A549 (cell line): ENCODE measurements at regions not wholly inside any gene's neighbourhood (a gene's known extent, or its start where the extent isn't known, plus 50 kb on each side); places are given as distances from the start of the nearest gene placed in this dataset.

ENCODE experiments used
- ATAC-seq, 2 experiments: fragments of 200-7000 bp in 1 of 2; fragments of >200 bp in 1 of 2; cut with Nextera tagmentation in 1 of 2; cut with Tn5 transposase in 1 of 2; 3 replicates each; pipeline versions ENCODE4 v1.8.0 to v1.9.1; 2018 to 2020; ENCODE audit warnings: mild to moderate bottlenecking in 1 of 2, moderate library complexity in 1 of 2
- CTCF ChIA-PET: fragments of 300-600 bp; sonication (Branson Sonifier 250); formaldehyde crosslinking; extraction: SDS; loops from one replicate; lab custom pipeline; 2021; ENCODE audit warnings: antibody characterized with exemption, inconsistent platforms; lab: Yijun Ruan, JAX
- POLR2A ChIA-PET: fragments of 350-600 bp; formaldehyde crosslinking; extraction: SDS; loops from one replicate; lab custom pipeline; 2021; ENCODE audit warnings: antibody characterized with exemption, inconsistent platforms; lab: Yijun Ruan, JAX
- DNase-seq, 2 experiments: peaks; one replicate each; pipeline versions ENCODE4 v3.0.0 to v3.0.0-alpha.2; 2011 to 2016; ENCODE audit warnings: low read depth in 1 of 2, low spot score in 1 of 2
- FAIRE-seq: peaks from 2 replicates; lab custom pipeline; 2011; peaks lifted over from hg19 to GRCh38; lab: Jason Lieb, UNC
- H3K27ac ChIP-seq, 2 experiments: fragments of >200 bp; sonication (Bioruptor Twin); formaldehyde crosslinking; 3 replicates each; pipeline ENCODE4 v1.5.1; 2016 to 2017
- H3K4me1 ChIP-seq: fragments of >200 bp; sonication (Bioruptor Twin); formaldehyde crosslinking; 3 replicates; pipeline ENCODE4 v1.6.1; 2016
- H3K4me2 ChIP-seq: fragments of >200 bp; sonication (Bioruptor Twin); formaldehyde crosslinking; 3 replicates; pipeline ENCODE4 v1.6.1; 2016
- H3K4me3 ChIP-seq: fragments of >200 bp; sonication (Bioruptor Twin); formaldehyde crosslinking; 3 replicates; pipeline ENCODE4 v1.5.1; 2016
- H3K9me3 ChIP-seq: fragments of >200 bp; sonication (Bioruptor Twin); formaldehyde crosslinking; 3 replicates; pipeline ENCODE4 v1.6.1; 2016
- ATOH8 ChIP-seq: fragments of 250-450 bp; sonication (Bioruptor Pico); IDR thresholded peaks from 2 replicates; pipeline ENCODE4 v1.5.0; 2020; ENCODE audit warnings: low read depth, mild to moderate bottlenecking, moderate library complexity
- BHLHE40 ChIP-seq: IDR thresholded peaks from 2 replicates; pipeline ENCODE4 v1.6.1; 2012; ENCODE audit warnings: low read depth, low read length, inconsistent platforms
- CBX2 ChIP-seq: fragments of 200-600 bp; sonication (generic); IDR thresholded peaks from 2 replicates; pipeline ENCODE4 v1.6.1; 2016; ENCODE audit warnings: low read depth, mild to moderate bottlenecking, borderline replicate concordance
- CBX8 ChIP-seq: fragments of 200-600 bp; sonication (generic); IDR thresholded peaks from 2 replicates; pipeline ENCODE4 v1.6.1; 2016
- CHD4 ChIP-seq: fragments of 200-600 bp; sonication (generic); IDR thresholded peaks from 2 replicates; pipeline ENCODE4 v1.6.1; 2016; ENCODE audit warnings: antibody characterized with exemption, mild to moderate bottlenecking, borderline replicate concordance
- E2F6 ChIP-seq: IDR thresholded peaks from 2 replicates; pipeline ENCODE4 v1.6.1; 2012; ENCODE audit warnings: low read depth, borderline replicate concordance
- EHF ChIP-seq: fragments of 250-450 bp; sonication (Bioruptor Pico); IDR thresholded peaks from 2 replicates; pipeline ENCODE4 v1.5.0; 2020; ENCODE audit warnings: mild to moderate bottlenecking
- EHMT2 ChIP-seq: fragments of 200-600 bp; sonication (generic); IDR thresholded peaks from 2 replicates; pipeline ENCODE4 v1.6.1; 2016; ENCODE audit warnings: antibody characterized with exemption, low read depth, mild to moderate bottlenecking, moderate library complexity
- FOXS1 ChIP-seq: fragments of 250-450 bp; sonication (Bioruptor Pico); IDR thresholded peaks from 2 replicates; pipeline ENCODE4 v1.5.0; 2020; ENCODE audit warnings: mild to moderate bottlenecking, moderate library complexity
- HDAC2 ChIP-seq: fragments of 200-600 bp; sonication (generic); IDR thresholded peaks from 2 replicates; pipeline ENCODE4 v1.6.1; 2016
- HOXB5 ChIP-seq: fragments of 250-450 bp; sonication (Bioruptor Pico); IDR thresholded peaks from 2 replicates; pipeline ENCODE4 v1.5.0; 2020; ENCODE audit warnings: mild to moderate bottlenecking, moderate library complexity
- JUN ChIP-seq, 2 experiments: fragments of >200 bp; sonication (Bioruptor Twin); formaldehyde crosslinking; IDR thresholded peaks; 2 replicates in 1 of 2; 3 replicates in 1 of 2; pipeline ENCODE4 v1.6.1; 2016 to 2017
- KDM1A ChIP-seq: fragments of 200-600 bp; sonication (generic); IDR thresholded peaks from 2 replicates; pipeline ENCODE4 v1.6.1; 2016; ENCODE audit warnings: low read depth, mild to moderate bottlenecking
- KDM5A ChIP-seq: fragments of 200-600 bp; sonication (generic); IDR thresholded peaks from 2 replicates; pipeline ENCODE4 v1.6.1; 2016; ENCODE audit warnings: antibody characterized with exemption, mild to moderate bottlenecking
- MAX ChIP-seq: IDR thresholded peaks from 2 replicates; pipeline ENCODE4 v1.6.1; 2012
- MAZ ChIP-seq: fragments of 150-350 bp; IDR thresholded peaks from 2 replicates; pipeline ENCODE4 v1.6.1; 2014; ENCODE audit warnings: antibody characterized with exemption, low read depth, low read length, borderline replicate concordance
- MYC ChIP-seq: IDR thresholded peaks from 2 replicates; pipeline ENCODE4 v1.6.1; 2012; ENCODE audit warnings: mild to moderate bottlenecking, inconsistent platforms, low read length, improper control_type of control experiment, borderline replicate concordance
- NPAS2 ChIP-seq: fragments of 250-450 bp; sonication (Bioruptor Pico); IDR thresholded peaks from 2 replicates; pipeline ENCODE4 v1.8.0; 2022; ENCODE audit warnings: mild to moderate bottlenecking, moderate library complexity, borderline replicate concordance
- POLR2A ChIP-seq: IDR thresholded peaks from 2 replicates; pipeline ENCODE4 v1.6.1; 2012; ENCODE audit warnings: mild to moderate bottlenecking, low read length
- RAD21 ChIP-seq, 2 experiments: fragments of >200 bp in 1 of 2; sonication (Bioruptor Twin) in 1 of 2; formaldehyde crosslinking in 1 of 2; IDR thresholded peaks in 1 of 2; conservative IDR thresholded peaks in 1 of 2; 2 replicates in 1 of 2; 3 replicates in 1 of 2; pipeline ENCODE4 v1.6.1; 2012 to 2018; ENCODE audit warnings: inconsistent platforms in 1 of 2
- RFX5 ChIP-seq: fragments of 450-650 bp; IDR thresholded peaks from 2 replicates; pipeline ENCODE4 v1.7.1; 2014; ENCODE audit warnings: antibody characterized with exemption, mild to moderate bottlenecking, moderate library complexity
- TFCP2L1 ChIP-seq: fragments of 250-450 bp; sonication (Bioruptor Pico); IDR thresholded peaks from 2 replicates; pipeline ENCODE4 v1.5.0; 2021; ENCODE audit warnings: mild to moderate bottlenecking
- ZC3H11A ChIP-seq: fragments of 450-650 bp; IDR thresholded peaks from 2 replicates; pipeline ENCODE4 v1.6.1; 2014; ENCODE audit warnings: antibody characterized with exemption, mild to moderate bottlenecking
- ZFP36 ChIP-seq: fragments of 450-650 bp; IDR thresholded peaks from 2 replicates; pipeline ENCODE4 v1.6.1; 2014; ENCODE audit warnings: borderline replicate concordance; ENCODE audit not compliant: partially characterized antibody
- ZSCAN20 ChIP-seq: fragments of 250-450 bp; sonication (Bioruptor Pico); IDR thresholded peaks from 2 replicates; pipeline ENCODE4 v1.8.0; 2022; ENCODE audit warnings: mild to moderate bottlenecking, moderate library complexity
- WGBS: methylation state at CpG from one replicate; pipeline ENCODE4 v1.1.6; 2017; ENCODE audit errors: missing lambda C conversion rate; 5-methylcytosine and 5-hydroxymethylcytosine counted together

- POLR2A ChIA-PET: no interaction called here
- 0% methylated on average over 2 of the region's 2 CpGs for WGBS
- H3K9me3 ChIP-seq: no peaks in the 10 kb centered on the region
- H3K4me1 ChIP-seq: no peaks in the 10 kb centered on the region
- TF ChIP-seq EHF (CRISPR knock-in tag): no peak
- TF ChIP-seq RAD21 (conservative IDR thresholded peaks at IDR 0.05 in 1 of 2, IDR thresholded peaks at IDR 0.05 in 1 of 2): no peak
- TF ChIP-seq ATOH8: no peak
- no peak for TF ChIP-seq E2F6
- DNase-seq (no peak), ATAC-seq (no peak), FAIRE-seq (no peak)
- CTCF ChIA-PET: no interaction called here
- H3K27ac ChIP-seq: no peak overlapping the region
- H3K4me3 ChIP-seq: no peak overlapping the region
- no peak overlapping the region for H3K4me2 ChIP-seq
Observed at GRCh38 chr6:8269094-8269493, 166.3 kb downstream of the SLC35B3 start.

GRCh38 chr6:8268606-8269005 is 166.3 kb upstream of the EEF1E1 start:
- no peak for DNase-seq
- TF ChIP-seq KDM1A: no peak
- no peak for TF ChIP-seq MAX
- no peak for TF ChIP-seq JUN (IDR thresholded peaks at IDR 0.05)
- TF ChIP-seq KDM5A: no peak
- no peak for TF ChIP-seq RFX5
- TF ChIP-seq CHD4: no peak
- TF ChIP-seq ZC3H11A: no peak
- no peak for TF ChIP-seq CBX2
- TF ChIP-seq MYC: no peak
- TF ChIP-seq ZSCAN20: no peak
- no peak for TF ChIP-seq EHF (CRISPR knock-in tag)
- TF ChIP-seq HOXB5 (CRISPR knock-in tag): no peak
- TF ChIP-seq HDAC2: no peak
- TF ChIP-seq POLR2A: no peak
- no peak for TF ChIP-seq FOXS1 (CRISPR knock-in tag)
- no peak for TF ChIP-seq BHLHE40
- TF ChIP-seq CBX8: no peak
- no peak for TF ChIP-seq ZFP36
- TF ChIP-seq MAZ: no peak
- no peak for FAIRE-seq
- no peak for ATAC-seq
- ChIA-PET CTCF (no interaction called here), POLR2A (no interaction called here)
- H3K4me3 ChIP-seq: no peak overlapping the region
- no peaks in the 10 kb centered on the region for H3K9me3 ChIP-seq
- H3K4me1 ChIP-seq: no peaks in the 10 kb centered on the region
- H3K4me2 ChIP-seq: no peak overlapping the region
- no peak overlapping the region for H3K27ac ChIP-seq
- 31% methylated on average over 9 of the region's 9 CpGs for WGBS

- TF ChIP-seq ATOH8 (no peak), NPAS2 (no peak), HDAC2 (no peak), MYC (no peak), EHMT2 (no peak), TFCP2L1 (no peak), BHLHE40 (no peak)
- Histone ChIP-seq H3K4me3 (no peak overlapping the region), H3K9me3 (no peaks in the 10 kb centered on the region), H3K4me2 (no peak overlapping the region), H3K27ac (no peak overlapping the region), H3K4me1 (no peaks in the 10 kb centered on the region)
- ChIA-PET CTCF (no interaction called here), POLR2A (no interaction called here)
- WGBS: 0% methylated on average over 1 of the region's 1 CpG
- ATAC-seq (no peak), DNase-seq (no peak), FAIRE-seq (no peak)
Observed at GRCh38 chr6:8268156-8268555, 165.8 kb upstream of the EEF1E1 start.
